NOMO-1 treated with DMSO at 0.1 percent for 48 hours (cell line): ENCODE measurements at regions not wholly inside any gene's neighbourhood (a gene's known extent, or its start where the extent isn't known, plus 50 kb on each side); places are given as distances from the start of the nearest gene placed in this dataset.
A peak's percentile ranks its signal among the peaks of the same experiment; 100 is the strongest.
"Not testable (repeated sequence)": the region's sequence is repeated elsewhere in the genome, so short reads cannot be mapped to it uniquely, and the experiment has no call there.

Source experiments
- DNase-seq: peaks from one replicate; lab custom pipeline; 2025; ENCODE audit not compliant: unreplicated experiment; lab: John Stamatoyannopoulos, UW

GRCh38 chr5:2841208-2841607 is 89.7 kb upstream of the IRX2 start:
- no peak for DNase-seq

GRCh38 chr5:2840372-2840915 is 89.0 kb upstream of the IRX2 start:
- DNase-seq: no peak

GRCh38 chr5:2836133-2836532 is 84.7 kb upstream of the IRX2 start:
- peak; percentile 25 for DNase-seq

GRCh38 chr5:2833556-2833955 is 82.1 kb upstream of the IRX2 start:
- no peak for DNase-seq

- DNase-seq: no peak
Measured at GRCh38 chr5:2832394-2832793, 80.9 kb upstream of the IRX2 start.

GRCh38 chr5:2829239-2829638 is 77.8 kb upstream of the IRX2 start:
- no peak for DNase-seq

- DNase-seq: no peak
Measured at GRCh38 chr5:2818936-2819335, 67.5 kb upstream of the IRX2 start.

GRCh38 chr5:2817031-2817603 is 65.6 kb upstream of the IRX2 start:
- no peak for DNase-seq

GRCh38 chr5:2813678-2814077 is 62.2 kb upstream of the IRX2 start:
- no peak for DNase-seq

- DNase-seq: no peak
Measured at GRCh38 chr5:2810644-2811043, 59.2 kb upstream of the IRX2 start.

- not testable (repeated sequence) for DNase-seq
Measured at GRCh38 chr5:2807244-2807643, 55.8 kb upstream of the IRX2 start.

GRCh38 chr5:2806176-2806575 is 54.7 kb upstream of the IRX2 start:
- no peak for DNase-seq

GRCh38 chr5:2805080-2805479 is 53.6 kb upstream of the IRX2 start:
- no peak for DNase-seq

- no peak for DNase-seq
Measured at GRCh38 chr5:2803751-2804150, 52.3 kb upstream of the IRX2 start.

- DNase-seq: no peak
Measured at GRCh38 chr5:2802693-2803365, 51.4 kb upstream of the IRX2 start.

- no peak for DNase-seq
Measured at GRCh38 chr5:2801577-2802525, 50.4 kb upstream of the IRX2 start.
